ENCODE measurements at regions not wholly inside any gene's neighbourhood (a gene's known extent, or its start where the extent isn't known, plus 50 kb on each side); places are given as distances from the start of the nearest gene placed in this dataset.

GRCh38 chr15:96252148-96252547, 78.4 kb upstream of the NR2F2 start:
- TF ChIP-seq CTCF (IDR thresholded peaks at IDR 0.05; ENCODE audit: borderline replicate concordance, extremely low read depth, low read length, poor library complexity, severe bottlenecking) (no peak), EZH2 (IDR thresholded peaks at IDR 0.05; ENCODE audit: borderline replicate concordance, low read depth, low read length, severe bottlenecking) (no peak)
